Activated CD8-positive, alpha-beta memory T cell treated with anti-CD3 and anti-CD28 coated beads for 4 hours (primary cell): ENCODE measurements at regions not wholly inside any gene's neighbourhood (a gene's known extent, or its start where the extent isn't known, plus 50 kb on each side); places are given as distances from the start of the nearest gene placed in this dataset.

Experiments used
- DNase-seq, 2 donors: peaks; one replicate each; pipeline ENCODE4 v3.0.0-alpha.2; 2020; ENCODE audit warnings: low read depth in 2 of 2

DNA sequence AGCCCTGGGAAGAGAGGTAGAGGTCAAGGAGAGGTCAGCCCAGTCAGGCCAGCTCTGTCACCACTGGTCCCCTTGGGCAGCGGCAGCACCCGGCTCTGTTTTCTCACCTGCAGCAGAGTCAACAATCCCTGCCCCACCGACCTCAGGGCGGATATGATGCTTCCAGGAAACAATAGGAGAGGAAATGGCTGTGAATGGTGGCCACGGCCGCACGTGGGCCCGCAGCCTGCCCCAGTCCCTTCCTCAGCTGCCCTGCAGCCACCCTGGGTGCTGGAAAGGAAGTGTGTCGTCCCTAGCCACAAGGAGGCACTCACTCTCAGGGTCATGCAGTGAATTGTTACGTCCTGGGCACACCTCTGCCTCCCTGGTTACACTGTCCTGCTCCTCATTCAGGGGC, 92.5 kb upstream of the ENPP6 start:
- DNase-seq, result no peak

DNA sequence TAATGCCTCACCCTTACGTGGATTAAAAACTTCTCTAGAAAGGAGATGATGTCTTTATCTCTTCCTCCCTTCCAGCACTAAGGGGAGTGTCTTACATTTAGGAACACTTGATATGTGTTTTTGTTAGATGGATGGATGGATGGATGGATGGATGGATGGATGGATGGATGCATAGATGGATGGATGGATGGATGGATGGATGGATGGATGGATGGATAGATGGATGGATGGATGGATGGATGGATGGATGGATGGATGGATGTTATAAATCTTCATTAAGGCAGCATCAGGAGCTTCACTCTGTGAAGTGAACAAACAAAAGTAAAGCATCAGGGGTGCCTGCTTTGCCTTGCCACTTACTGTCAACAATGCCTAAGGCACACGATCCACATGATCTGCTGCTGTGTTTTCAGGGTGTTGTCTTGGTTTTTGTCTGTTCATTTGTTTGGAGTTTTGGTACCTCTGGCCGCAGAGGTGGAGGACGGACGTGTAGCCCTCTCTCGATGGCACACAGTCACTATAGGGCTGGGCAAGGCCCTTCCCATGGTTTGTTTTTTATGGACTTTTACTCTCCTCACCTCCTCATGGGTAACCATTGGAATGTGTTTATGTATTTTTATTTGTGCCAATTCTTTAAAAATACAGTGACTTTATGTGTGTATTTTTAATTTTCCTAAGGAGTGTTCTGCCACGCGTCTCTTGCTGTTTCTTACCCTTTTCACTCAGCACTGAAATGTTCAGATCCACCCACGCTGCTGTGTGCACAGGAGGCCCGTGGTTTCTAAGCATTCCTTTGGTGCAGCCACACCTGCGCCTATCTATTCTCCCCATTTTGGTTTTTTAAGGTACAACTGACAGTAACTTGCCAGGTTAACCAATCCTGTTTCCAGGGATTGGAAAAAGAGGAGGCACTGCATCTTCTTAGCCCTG, 91.8 kb upstream of the ENPP6 start:
- DNase-seq, result no peak

DNA sequence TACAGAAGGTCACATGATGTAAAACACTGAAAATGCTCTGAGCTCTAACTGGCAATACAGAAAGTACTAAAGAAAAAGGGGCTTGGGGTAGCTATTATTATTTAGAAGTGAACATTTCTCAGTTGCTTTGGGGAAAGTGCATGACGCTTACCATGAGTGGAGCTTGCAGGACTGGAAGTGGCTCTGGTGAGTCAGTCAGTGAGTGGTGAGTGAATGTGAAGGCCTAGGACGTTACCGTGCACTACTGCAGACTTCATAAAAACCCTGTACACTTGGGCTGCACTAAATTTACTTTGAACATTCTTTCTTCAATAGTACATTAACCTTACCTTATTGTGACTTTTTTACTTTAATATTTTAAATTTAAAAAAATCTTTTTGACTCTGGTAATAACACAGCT, 89.3 kb upstream of the ENPP6 start:
- DNase-seq, result no peak

DNA sequence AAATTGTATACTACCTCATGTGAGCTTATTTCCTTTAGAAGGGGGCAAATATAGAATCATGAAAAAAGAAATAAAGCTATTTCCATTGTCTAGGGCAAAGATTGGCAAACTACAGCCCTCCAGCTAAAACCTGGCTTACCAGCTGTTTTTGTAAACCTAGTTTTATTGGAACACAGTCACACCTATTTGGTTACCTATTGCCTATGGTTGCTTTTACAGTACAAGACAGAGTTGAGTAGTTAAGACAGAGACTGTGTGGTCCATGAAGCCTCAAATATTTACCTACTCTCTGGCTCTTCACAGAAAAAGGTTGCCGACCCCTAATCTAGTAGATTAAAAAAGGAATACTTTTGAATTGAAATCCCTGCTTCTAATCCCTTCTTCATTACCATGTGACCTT, 88.8 kb upstream of the ENPP6 start:
- no peak for DNase-seq

DNA sequence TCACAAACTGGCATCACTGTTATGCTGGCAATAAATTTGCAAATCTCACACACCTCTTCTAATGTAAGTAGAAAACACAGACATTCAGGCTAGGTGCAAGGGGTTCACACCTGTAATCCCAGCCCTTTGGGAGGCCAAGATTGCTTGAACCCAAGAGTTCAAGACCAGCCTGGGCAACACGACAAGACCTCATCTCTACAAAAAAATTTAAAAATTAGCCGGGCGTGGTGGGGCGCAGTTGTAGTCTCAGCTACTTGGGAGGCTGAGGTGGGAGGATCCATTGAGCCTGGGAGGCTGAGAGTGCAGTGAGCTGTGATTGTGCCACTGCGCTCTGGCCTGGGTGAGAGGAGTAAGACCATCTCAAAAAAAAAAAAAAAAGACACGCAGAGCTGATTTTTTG, 83.1 kb upstream of the ENPP6 start:
- DNase-seq, result no peak

DNA sequence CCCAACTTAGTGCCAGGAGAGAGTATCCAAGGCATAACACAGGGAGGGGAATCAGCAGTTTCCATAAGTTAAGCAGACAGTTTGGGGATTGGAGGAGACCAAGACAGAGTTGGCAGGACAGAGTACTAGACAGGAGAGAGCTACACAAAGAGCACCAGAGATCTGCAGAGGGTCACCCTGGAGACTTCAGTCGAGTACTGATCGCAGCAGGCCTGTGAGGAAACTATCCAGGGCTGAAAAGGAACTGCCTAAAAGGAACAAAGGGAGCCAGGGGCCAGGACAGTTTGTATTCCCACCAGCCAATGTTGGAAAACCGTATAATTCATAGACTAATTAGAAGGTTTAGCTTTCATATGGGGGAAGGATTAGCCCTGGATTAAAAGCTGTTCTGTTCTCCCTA, 80.6 kb upstream of the ENPP6 start:
- no peak for DNase-seq

DNA sequence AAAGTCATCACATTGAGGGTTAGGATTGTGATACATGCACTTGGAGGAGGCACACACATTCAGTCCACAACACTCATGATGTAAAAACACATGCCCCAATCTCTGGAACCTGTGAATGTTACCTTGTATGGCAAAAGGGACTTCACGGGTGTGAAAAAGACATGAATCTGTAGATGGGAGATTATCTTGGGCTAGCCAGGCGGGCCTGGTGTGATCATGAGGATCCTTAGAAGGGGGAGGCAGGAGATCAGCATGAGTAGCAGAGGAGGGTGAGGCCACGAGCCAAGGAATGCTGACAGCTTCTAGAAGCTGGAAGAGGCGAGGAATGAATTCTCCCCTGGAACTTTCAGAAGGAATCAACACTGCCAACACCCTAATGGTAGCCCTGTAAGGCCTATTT, 77.5 kb upstream of the ENPP6 start:
- DNase-seq, result no peak

DNA sequence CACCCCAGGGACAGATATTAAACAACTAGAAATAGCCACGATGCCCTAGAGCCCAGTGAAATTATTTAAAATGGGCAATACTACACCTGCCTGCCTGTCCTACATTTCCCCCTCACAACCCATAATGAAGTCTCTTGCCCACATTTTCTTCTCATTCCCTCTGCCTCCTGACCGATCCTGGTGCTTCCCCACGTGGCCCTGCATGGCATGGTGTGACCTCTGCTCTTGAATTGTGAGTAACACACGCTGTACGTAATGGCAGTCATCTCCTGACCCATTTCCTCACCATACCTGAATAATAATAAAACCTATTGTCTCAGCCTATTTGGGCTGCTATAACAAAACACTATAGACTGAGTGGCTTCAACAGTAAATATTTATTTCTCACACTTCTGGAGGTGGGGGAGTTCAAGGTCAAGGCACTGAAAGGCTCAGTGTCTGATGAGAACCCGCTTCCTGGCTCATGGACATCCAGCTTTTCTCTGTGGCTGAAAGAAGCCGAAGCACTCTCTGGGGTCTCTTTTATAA, 77.0 kb upstream of the ENPP6 start:
- DNase-seq, result no peak

DNA sequence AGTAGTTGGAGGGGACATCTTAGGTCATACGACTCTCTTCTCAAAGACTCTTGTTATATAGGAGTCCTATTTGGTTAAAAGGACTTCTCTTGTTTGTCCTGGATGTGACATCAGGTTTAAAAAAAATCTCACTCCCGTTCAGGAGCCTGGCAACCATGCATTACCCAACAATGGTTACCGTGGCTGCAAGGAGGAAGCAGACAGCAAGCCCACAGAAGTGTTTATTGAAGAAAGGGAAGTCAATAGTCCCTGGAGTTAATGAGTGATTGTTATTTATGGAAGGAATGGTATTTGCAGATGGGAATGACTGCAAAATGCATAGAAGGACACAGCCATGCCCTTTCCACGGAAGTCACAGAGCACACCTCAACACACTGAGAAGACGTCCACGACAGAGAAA, 75.9 kb upstream of the ENPP6 start:
- no peak for DNase-seq

DNA sequence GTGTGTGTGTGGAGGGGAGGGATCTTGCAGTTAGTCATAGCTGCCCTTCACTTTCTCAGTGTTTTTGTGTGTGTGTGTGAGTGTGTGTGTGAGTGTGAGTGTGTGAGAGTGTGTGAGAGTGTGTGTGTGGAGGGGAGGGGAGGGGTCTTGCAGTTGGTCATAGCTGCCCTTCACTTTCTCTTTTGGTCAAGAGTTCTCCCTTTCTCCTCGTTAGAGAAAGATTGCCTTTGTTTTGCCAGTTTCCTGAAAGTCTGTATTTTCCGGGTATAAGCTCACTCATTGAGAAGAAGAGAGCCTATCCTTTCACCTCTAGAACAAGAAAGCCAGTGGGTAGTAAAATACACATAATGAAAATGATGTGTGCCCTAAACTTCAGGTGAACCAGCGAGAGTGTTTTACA, 75.2 kb upstream of the ENPP6 start:
- no peak for DNase-seq

DNA sequence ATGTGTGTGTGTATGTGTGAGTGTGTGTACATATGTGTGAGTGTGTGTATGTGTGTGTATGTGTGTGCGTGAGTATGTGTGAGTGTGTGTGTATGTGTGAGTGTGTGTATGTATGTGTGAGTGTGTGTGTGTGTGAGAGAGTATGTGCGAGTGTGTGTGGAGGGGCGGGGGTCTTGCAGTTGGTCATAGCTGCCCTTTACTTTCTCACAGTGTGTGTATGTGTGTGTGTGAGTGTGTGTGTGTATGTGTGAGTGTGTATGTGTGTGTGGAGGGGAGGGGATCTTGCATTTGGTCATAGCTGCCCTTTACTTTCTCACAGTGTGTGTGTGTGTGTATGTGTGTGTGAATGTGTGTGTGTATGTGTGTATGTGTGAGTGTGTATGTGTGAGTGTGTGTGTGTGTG, 74.8 kb upstream of the ENPP6 start:
- DNase-seq, result no peak

DNA sequence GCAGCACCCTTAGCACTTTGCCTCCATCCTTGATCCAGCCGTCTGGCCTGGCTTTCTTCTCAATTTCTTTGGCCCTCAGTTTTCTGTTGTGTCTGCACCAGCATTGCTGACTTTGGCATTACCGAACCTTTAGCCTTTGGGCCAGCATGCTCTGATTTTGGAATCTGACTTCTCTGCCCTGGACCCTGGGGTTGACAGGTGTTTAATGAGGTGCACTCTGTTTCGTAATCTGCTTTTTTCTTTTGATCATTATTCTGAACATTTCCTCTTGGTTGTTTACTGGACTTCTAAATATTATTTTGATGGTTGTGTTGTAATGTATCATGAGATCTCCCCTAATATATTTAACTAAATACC, 71.5 kb upstream of the ENPP6 start:
- DNase-seq, result no peak

DNA sequence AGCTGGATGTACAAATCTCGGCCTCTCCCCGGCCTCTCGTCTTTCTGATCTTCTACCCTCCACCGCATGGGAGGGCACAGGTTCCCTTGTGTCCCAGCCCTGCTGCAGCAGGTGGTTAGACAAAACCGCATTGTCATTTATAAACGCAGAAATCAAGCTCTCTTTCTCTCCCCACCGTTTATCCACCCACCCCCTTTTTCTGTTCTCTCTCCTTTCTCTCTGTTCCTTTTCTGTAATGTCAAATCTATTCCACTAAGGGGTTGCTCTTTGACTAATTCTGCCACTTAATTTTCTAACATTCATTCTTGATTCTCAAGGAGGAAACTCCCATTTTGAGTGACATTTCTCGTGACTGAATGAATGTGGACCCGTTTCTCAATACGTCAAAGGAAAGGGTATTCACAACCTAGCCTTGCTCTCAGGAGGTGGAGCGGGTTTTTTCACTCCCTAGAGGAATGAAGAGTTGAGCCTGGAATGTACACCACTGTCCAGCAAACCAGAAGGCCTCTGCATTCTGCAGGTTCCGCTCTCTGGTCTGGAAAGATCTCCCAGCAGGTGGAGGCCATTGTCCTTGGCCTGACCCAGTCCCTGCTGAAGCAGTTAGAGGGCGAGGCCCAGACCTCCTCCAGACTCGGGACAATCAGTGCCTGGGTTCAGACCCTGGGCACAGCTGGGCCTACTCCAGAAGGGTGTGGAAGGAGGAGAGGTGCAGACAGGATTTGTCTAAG, 70.9 kb upstream of the ENPP6 start:
- DNase-seq, result no peak

DNA sequence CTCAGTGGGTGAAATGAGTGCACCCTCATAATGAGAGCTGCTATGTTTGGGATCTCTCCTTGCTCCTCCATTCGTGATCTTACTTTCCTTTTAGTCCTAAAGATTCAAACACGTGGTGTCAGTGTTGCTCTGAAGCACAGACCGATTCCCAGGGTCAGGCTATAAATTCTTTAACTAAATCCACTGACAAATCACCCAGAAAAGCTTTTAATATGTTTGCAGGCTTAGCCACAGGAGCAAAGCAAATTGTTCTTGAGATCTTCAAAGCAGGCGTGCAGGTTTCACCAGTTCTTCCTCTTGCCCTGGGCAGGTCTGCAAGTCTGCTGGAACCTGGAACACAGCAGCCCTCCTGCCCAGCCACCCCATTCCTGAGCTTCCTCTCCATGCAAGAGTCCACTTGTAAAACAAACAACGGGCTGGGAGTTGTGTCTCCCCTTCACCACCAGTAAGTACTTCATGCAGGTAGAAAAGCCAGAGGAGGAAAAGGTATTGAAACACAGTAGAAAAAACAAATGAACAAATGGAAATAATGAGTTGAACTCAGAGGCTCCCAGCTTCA, 70.1 kb upstream of the ENPP6 start:
- DNase-seq, result no peak

DNA sequence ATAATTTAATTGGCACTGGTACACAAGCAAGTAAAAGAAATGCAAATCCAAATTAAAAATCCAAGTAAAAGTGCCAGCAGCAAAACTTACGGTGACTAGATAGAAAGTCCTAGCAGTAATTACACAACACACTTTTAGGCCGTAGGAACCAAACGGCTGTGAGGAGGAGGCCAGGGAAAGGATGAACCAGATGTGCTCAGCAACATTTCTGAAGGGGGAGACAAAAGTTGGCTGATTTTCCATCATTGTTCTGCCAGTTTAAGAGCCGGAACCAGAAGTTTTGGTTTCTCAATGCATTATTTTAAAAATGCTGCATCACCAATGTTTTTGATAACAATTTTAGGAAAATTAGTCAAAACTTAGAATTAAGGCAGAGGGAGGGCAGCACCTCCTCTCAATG, 68.7 kb upstream of the ENPP6 start:
- no peak for DNase-seq

DNA sequence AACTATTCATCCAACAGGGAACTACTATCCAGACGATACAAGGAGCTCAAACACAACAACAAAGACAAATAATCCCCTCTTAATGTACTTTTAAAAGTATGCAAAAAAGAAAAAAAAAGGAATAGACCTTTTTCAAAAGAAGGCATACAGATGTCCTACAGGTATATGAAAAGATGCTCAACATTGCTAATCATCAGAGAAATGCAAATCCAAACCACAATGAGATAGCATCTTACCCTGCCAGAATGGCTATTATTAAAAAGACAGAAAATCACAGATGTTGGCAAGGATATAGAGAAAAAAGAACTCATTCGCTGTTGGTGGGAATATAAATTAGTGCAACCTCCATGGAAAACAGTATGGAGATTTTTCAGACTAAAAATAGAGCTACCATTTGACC, 67.1 kb upstream of the ENPP6 start:
- DNase-seq, result no peak

DNA sequence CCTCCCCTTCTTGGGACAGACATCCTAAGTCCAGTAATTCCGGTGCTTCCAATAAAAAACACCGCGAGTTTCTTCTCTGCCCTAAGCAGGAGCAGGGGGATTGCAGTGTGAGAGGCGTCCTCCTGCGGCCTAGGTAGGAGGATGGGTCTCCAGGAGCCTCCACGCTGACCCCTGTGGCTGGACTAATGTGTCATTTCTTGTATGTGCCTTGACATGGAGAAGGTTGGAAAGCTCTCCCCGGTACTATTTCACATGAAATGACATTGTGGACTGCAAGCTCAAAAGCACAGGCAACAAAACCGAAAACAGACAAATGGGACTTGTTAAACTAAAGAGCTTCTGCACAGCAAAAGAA, 66.6 kb upstream of the ENPP6 start:
- no peak for DNase-seq

DNA sequence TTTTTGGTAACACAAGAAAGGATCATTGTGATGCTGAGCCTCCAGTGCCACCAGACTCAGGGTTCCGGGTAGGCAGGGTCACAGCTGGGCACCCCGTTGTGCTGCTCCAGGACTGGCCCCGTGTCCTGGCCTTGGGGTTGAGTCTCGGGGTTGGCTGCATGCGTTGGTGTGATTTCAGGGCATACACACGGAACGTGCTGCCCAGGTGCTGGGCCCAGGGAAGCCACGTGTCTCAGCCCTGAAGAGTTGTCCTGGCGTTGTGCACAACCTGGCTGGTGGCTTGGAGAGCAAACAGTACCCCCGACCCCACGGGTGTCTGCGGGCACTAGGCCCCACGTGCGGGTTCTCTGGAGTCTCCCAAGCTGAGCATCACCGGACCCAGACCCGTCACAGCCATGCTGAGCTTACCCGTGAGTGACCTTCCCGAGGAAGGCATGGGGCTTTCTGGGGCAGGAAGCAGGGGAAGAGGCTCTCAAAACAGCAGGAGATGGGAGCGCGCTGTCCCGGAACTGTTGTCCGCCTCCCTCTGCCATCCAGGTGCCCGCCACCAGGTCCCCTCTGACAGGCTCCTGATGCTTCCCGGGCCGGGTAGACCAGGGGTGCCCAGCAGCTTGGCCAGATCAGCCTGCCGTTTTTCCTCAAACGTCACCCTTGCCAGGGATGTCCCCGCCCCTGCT, 66.1 kb upstream of the ENPP6 start:
- DNase-seq, result no peak

DNA sequence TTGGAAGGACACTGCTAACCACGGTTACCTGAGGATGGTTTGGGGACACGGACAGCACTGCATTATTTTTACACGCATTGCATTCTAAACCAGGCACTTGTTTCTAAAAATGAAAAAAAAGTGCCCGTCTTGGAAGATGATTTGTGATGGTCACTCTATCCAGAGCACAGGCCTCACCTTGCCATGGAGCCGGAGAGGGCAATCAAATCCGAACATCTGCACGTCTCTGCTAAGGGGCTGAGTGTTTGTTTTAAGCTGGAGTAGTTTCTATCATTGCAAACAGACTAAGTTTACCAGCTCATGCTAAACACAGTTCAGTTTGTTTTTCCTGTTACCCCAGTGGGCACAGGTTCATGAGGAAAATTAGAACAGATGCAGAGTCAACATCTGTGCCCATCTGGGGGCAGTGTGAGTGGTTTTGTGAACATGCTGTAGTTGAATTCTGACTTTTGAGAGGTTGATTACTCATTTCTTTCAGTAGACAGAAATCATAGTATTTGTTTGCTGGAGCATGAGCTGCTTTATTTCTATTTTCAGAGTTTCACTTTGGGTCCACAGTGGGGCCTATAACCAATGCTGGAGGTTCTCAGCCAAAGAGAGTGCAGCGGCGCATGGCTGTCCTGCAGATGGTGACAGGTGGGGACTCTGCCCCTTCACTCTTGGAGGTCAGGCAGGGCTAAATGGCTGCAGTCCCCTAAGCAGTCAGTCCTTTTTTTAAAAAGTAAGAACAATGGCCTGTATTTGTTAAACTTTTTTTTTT, 65.4 kb upstream of the ENPP6 start:
- no peak for DNase-seq

DNA sequence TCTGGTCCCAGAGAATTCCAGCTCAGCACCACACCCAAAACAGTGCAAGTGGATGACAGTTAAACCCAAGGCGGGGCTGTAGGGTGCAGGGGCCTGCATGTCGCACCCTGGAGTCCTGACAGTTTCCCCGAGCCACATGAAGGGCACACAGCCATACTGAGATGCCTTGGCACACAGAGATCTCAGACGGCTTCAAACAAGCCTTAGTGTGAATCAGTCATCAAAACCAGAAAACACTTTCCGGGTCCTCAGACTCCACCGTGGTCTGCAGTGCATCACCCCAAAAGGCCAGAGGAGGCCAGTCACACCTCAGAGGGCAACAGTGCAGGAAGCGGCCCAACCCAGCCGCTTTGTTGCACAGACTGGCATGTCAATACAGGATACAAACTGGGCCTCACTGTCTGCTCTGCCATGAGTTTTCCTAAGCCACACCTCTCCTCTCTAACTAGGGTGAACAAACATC, 64.6 kb upstream of the ENPP6 start:
- peak in 1 of 2 donors; percentile 29 for DNase-seq
